AG20443 (cell line): ENCODE measurements at regions not wholly inside any gene's neighbourhood (a gene's known extent, or its start where the extent isn't known, plus 50 kb on each side); places are given as distances from the start of the nearest gene placed in this dataset.

Experiments
- DNase-seq: peaks from one replicate; pipeline ENCODE4 v3.0.0; 2012; ENCODE audit warnings: low spot score, mixed read lengths

- DNase-seq: no peak
Observed at GRCh38 chr13:39100996-39101738, 62.9 kb downstream of the NHLRC3 start.

- no peak for DNase-seq
Observed at GRCh38 chr13:39102981-39103490, 64.8 kb downstream of the NHLRC3 start.

GRCh38 chr13:39105110-39105509 is 66.9 kb downstream of the NHLRC3 start:
- DNase-seq: no peak

- no peak for DNase-seq
Observed at GRCh38 chr13:39106216-39107005, 68.2 kb downstream of the NHLRC3 start.

GRCh38 chr13:39107561-39107960 is 69.3 kb downstream of the NHLRC3 start:
- no peak for DNase-seq

GRCh38 chr13:39108783-39109182 is 70.5 kb downstream of the NHLRC3 start:
- no peak for DNase-seq

GRCh38 chr13:39110518-39111097 is 72.4 kb downstream of the NHLRC3 start:
- DNase-seq: no peak

- DNase-seq: no peak
Observed at GRCh38 chr13:39111145-39111544, 72.9 kb downstream of the NHLRC3 start.

- DNase-seq: no peak
Observed at GRCh38 chr13:39119422-39119821, 81.2 kb downstream of the NHLRC3 start.

- DNase-seq: no peak
Observed at GRCh38 chr13:39123578-39123977, 85.3 kb downstream of the NHLRC3 start.

GRCh38 chr13:39129213-39129612 is 91.0 kb downstream of the NHLRC3 start:
- DNase-seq: no peak

GRCh38 chr13:39130301-39130700 is 92.0 kb downstream of the NHLRC3 start:
- no peak for DNase-seq

GRCh38 chr13:39132286-39133230 is 94.3 kb downstream of the NHLRC3 start:
- no peak for DNase-seq

- DNase-seq: no peak
Observed at GRCh38 chr13:39133781-39134180, 95.5 kb downstream of the NHLRC3 start.

- DNase-seq: no peak
Observed at GRCh38 chr13:39134574-39134973, 96.3 kb downstream of the NHLRC3 start.

GRCh38 chr13:39144391-39144790 is 106.1 kb downstream of the NHLRC3 start:
- no peak for DNase-seq

GRCh38 chr13:39144941-39145533 is 106.8 kb downstream of the NHLRC3 start:
- peak; percentile 80 for DNase-seq

- DNase-seq: peak; percentile 40
Observed at GRCh38 chr13:39148513-39148961, 110.3 kb downstream of the NHLRC3 start.

GRCh38 chr13:39149896-39150295 is 111.6 kb downstream of the NHLRC3 start:
- DNase-seq: no peak

GRCh38 chr13:39154041-39154440 is 115.8 kb downstream of the NHLRC3 start:
- DNase-seq: no peak

GRCh38 chr13:39159393-39159792 is 121.1 kb downstream of the NHLRC3 start:
- no peak for DNase-seq
